PFSK-1 (cell line): ENCODE measurements at regions not wholly inside any gene's neighbourhood (a gene's known extent, or its start where the extent isn't known, plus 50 kb on each side); places are given as distances from the start of the nearest gene placed in this dataset.

Experiments
- FOXP2 ChIP-seq: optimal IDR thresholded peaks from 2 replicates; pipeline ENCODE3; 2011; ENCODE audit warnings: borderline replicate concordance, control low read depth, inconsistent platforms; ENCODE audit not compliant: insufficient read depth; ENCODE audit errors: extremely low read length, extremely low read depth
- POLR2AphosphoS5 ChIP-seq: IDR thresholded peaks from 2 replicates; pipeline ENCODE4 v1.6.1; 2012; ENCODE audit warnings: low read depth, mild to moderate bottlenecking, control low read depth, low read length, moderate library complexity
- SIN3A ChIP-seq: IDR thresholded peaks from 2 replicates; pipeline ENCODE4 v1.6.1; 2012; ENCODE audit warnings: mild to moderate bottlenecking, low read length, moderate library complexity, borderline replicate concordance; ENCODE audit not compliant: insufficient read depth
- TAF1 ChIP-seq: IDR thresholded peaks from 2 replicates; pipeline ENCODE4 v1.6.1; 2012; ENCODE audit warnings: low read length, control low read depth, borderline replicate concordance; ENCODE audit not compliant: insufficient read depth
- TF ChIP-seq, protein P1 (sequence below), 2 experiments: IDR thresholded peaks; 2 replicates each; pipeline versions ENCODE4 v1.6.1 to v1.8.0; 2011 to 2012; ENCODE audit warnings: low read depth in 2 of 2, low read length in 2 of 2, control low read depth in 1 of 2, inconsistent platforms in 1 of 2, mild to moderate bottlenecking in 1 of 2, moderate library complexity in 1 of 2; ENCODE audit not compliant: insufficient read depth in 1 of 2

DNA sequence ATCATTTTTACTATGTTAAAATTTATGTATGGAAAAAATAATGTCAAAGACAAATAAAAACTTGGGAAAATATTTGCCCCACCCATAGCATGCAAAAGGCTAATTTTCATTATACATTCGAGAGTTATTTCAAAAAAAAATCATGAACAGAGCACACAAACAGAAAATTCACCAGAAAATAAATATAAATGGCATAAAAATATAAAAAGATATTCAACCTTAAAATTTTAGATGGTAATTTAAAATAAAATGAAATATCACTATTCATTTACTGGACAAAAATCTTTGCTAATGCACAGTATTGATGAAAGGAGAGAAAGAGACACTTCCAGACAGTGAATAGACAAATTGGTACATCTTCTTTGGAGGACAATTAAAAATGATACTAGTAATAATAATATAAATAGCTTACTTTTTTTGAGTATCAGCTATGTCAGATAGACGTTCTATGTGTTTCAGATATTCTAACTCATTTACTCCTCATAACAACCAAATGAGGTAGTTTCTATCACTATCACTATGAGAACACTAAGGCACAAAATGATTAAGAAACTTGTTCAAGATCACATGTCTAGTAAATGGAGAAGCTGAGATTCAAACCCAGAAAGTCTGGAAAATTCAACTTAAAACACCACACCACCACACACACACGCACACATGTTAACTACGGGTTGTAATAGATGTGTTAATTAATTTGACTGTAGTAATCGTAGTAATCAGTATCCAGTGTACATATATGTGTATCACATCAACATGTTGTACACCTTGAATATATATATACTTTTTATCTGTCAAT lies 63.0 kb downstream of the CCDC71L start:
- TF ChIP-seq, protein P1, sequence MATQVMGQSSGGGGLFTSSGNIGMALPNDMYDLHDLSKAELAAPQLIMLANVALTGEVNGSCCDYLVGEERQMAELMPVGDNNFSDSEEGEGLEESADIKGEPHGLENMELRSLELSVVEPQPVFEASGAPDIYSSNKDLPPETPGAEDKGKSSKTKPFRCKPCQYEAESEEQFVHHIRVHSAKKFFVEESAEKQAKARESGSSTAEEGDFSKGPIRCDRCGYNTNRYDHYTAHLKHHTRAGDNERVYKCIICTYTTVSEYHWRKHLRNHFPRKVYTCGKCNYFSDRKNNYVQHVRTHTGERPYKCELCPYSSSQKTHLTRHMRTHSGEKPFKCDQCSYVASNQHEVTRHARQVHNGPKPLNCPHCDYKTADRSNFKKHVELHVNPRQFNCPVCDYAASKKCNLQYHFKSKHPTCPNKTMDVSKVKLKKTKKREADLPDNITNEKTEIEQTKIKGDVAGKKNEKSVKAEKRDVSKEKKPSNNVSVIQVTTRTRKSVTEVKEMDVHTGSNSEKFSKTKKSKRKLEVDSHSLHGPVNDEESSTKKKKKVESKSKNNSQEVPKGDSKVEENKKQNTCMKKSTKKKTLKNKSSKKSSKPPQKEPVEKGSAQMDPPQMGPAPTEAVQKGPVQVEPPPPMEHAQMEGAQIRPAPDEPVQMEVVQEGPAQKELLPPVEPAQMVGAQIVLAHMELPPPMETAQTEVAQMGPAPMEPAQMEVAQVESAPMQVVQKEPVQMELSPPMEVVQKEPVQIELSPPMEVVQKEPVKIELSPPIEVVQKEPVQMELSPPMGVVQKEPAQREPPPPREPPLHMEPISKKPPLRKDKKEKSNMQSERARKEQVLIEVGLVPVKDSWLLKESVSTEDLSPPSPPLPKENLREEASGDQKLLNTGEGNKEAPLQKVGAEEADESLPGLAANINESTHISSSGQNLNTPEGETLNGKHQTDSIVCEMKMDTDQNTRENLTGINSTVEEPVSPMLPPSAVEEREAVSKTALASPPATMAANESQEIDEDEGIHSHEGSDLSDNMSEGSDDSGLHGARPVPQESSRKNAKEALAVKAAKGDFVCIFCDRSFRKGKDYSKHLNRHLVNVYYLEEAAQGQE (IDR thresholded peaks at IDR 0.05; ENCODE audit: insufficient read depth in 1 of 2, low read depth in 2 of 2, low read length in 2 of 2): no peak
- TF ChIP-seq FOXP2: no peak

DNA sequence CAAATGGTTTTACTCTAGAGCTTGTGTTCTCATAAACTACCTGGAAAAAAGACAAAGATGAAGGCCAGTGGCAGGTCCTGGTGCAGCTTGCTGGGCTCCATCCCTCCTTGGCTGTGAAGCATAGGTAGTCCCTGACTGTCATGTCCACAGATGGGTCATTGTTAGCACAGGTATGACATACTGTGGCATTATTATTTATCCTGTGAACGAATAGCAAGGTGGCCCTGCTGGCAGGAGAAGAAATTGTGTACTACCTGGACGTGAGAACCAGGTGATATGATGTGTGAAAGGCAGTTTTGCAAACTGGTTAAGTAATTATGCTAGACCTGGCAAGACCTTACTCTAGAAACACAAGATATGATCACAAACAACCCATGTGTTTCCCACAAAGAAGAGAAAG lies 63.9 kb downstream of the CCDC71L start:
- TF ChIP-seq, protein P1 (IDR thresholded peaks at IDR 0.05; ENCODE audit: insufficient read depth in 1 of 2, low read depth in 2 of 2, low read length in 2 of 2): no peak
- no peak for TF ChIP-seq POLR2AphosphoS5
- no peak for TF ChIP-seq FOXP2
- no peak for TF ChIP-seq SIN3A
- no peak for TF ChIP-seq TAF1

DNA sequence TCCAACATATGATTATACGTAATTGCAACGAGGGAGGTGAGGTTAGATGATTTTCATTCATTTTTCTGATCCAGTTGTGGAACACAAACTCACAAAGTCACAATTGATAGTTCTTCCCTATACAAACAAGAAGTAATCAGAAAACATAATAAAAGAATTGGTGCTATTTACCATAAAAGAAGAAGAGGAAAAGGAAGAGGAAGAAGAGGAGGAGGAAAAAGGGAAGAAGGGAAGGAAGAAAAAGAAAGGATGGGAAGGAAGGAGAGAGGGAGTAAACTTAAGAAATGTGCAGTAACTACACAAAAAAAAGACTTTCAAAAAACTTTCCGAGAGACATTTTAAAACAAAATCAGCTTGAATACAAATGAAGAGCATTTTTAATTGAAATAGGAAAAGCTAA lies 65.0 kb downstream of the CCDC71L start:
- TF ChIP-seq SIN3A (no peak), POLR2AphosphoS5 (no peak), TAF1 (no peak), FOXP2 (no peak)
- TF ChIP-seq, protein P1 (IDR thresholded peaks at IDR 0.05; ENCODE audit: insufficient read depth in 1 of 2, low read depth in 2 of 2, low read length in 2 of 2): no peak

DNA sequence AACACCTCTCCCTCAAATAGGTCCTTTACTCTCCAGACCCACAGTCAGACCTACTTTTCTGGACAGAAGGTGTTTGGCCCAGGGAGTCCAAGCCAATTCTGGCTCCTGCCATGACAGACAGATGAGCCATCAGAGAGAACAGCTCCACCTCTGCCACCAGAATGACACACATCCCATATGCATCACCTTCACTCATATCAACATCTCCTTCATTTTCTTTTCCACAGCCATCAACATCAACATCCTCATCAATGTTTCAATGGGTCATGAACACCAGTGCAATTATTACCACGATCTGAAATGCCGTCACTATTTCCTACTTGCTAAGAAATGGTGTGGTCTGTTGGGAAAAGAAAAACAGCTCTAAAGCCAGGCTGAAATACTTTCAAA lies 67.9 kb downstream of the CCDC71L start:
- TF ChIP-seq, protein P1 (IDR thresholded peaks at IDR 0.05; ENCODE audit: insufficient read depth in 1 of 2, low read depth in 2 of 2, low read length in 2 of 2): no peak
- TF ChIP-seq POLR2AphosphoS5 (no peak), SIN3A (no peak), FOXP2 (no peak), TAF1 (no peak)
